AG10803 (cell line): ENCODE measurements at regions not wholly inside any gene's neighbourhood (a gene's known extent, or its start where the extent isn't known, plus 50 kb on each side); places are given as distances from the start of the nearest gene placed in this dataset.

Experiments
- DNase-seq: peaks from one replicate; pipeline ENCODE4 v3.0.0; 2010; ENCODE audit warnings: low read depth
- H3K4me3 ChIP-seq: 2 replicates; pipeline ENCODE4 v1.5.1; 2011; ENCODE audit warnings: mild to moderate bottlenecking, low read length, control low read depth
- CTCF ChIP-seq: conservative IDR thresholded peaks from 2 replicates; pipeline ENCODE4 v1.5.1; 2011; ENCODE audit warnings: mild to moderate bottlenecking, low read length, control low read depth, inconsistent platforms

GRCh38 chr18:39994498-39994897 is 1960.5 kb upstream of the PIK3C3 start:
- DNase-seq: no peak
- H3K4me3 ChIP-seq: no peak overlapping the region
- no peak for TF ChIP-seq CTCF

GRCh38 chr18:39991696-39992265 is 1963.3 kb upstream of the PIK3C3 start:
- TF ChIP-seq CTCF: no peak
- no peak overlapping the region for H3K4me3 ChIP-seq
- DNase-seq: no peak

- no peak for TF ChIP-seq CTCF
- DNase-seq: no peak
- no peak overlapping the region for H3K4me3 ChIP-seq
Measured at GRCh38 chr18:39990540-39990939, 1964.5 kb upstream of the PIK3C3 start.

- DNase-seq: no peak
- no peak for TF ChIP-seq CTCF
- H3K4me3 ChIP-seq: no peak overlapping the region
Measured at GRCh38 chr18:39976771-39977170, 1978.3 kb upstream of the PIK3C3 start.

- no peak for TF ChIP-seq CTCF
- no peak for DNase-seq
- H3K4me3 ChIP-seq: no peak overlapping the region
Measured at GRCh38 chr18:39972521-39972920, 1982.5 kb upstream of the PIK3C3 start.

GRCh38 chr18:39969803-39970494 is 1985.1 kb upstream of the PIK3C3 start:
- DNase-seq: no peak
- no peak for TF ChIP-seq CTCF
- no peak overlapping the region for H3K4me3 ChIP-seq

- TF ChIP-seq CTCF: peak; percentile 33
- no peak for DNase-seq
- no peak overlapping the region for H3K4me3 ChIP-seq
Measured at GRCh38 chr18:39966275-39966674, 1988.8 kb upstream of the PIK3C3 start.
